IgD-negative memory B cell (primary cell): ENCODE measurements at regions not wholly inside any gene's neighbourhood (a gene's known extent, or its start where the extent isn't known, plus 50 kb on each side); places are given as distances from the start of the nearest gene placed in this dataset.

Source experiments
- H3K27ac Mint-ChIP-seq, 3 donors: one replicate each; pipeline ENCODE4 v1.8.0; 2020 to 2022; ENCODE audit warnings: mild to moderate bottlenecking in 3 of 3, mixed read lengths in 3 of 3, moderate library complexity in 1 of 3
- H3K27me3 Mint-ChIP-seq: one replicate; pipeline ENCODE4 v1.8.0; 2021; ENCODE audit warnings: mixed read lengths
- H3K36me3 Mint-ChIP-seq: one replicate; pipeline ENCODE4 v1.8.0; 2020; ENCODE audit warnings: mild to moderate bottlenecking, mixed read lengths
- H3K4me1 Mint-ChIP-seq, 3 donors: one replicate each; pipeline ENCODE4 v1.8.0; 2020 to 2022; ENCODE audit warnings: mixed read lengths in 3 of 3, mild to moderate bottlenecking in 1 of 3
- H3K4me3 Mint-ChIP-seq, 4 donors: one replicate each; pipeline ENCODE4 v1.8.0; 2020 to 2022; ENCODE audit warnings: mild to moderate bottlenecking in 4 of 4, mixed read lengths in 4 of 4, moderate library complexity in 3 of 4
- H3K9me3 Mint-ChIP-seq, 3 donors: one replicate each; pipeline ENCODE4 v1.8.0; 2020 to 2021; ENCODE audit warnings: mixed read lengths in 3 of 3, mild to moderate bottlenecking in 1 of 3

DNA sequence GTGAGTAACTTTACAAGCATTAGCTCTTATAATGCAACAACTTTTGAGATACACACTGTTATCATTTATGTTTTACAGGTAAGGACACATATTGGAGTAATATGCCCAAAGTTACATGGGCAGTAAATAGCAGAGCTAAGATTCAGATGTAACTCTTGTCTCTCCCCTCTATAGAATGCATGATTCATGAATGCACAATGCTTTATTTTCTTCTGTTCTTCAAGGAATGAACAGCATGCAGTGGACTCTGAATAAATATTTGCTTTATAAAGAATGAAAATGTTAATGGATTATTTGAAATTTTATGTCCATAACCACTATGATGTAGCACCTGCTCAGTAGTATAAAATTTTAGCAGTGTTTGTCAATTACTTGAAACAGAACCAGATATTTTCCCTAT, 629.5 kb downstream of the KCTD16 start:
- no peaks in the 10 kb centered on the region for H3K36me3 Mint-ChIP-seq
- no peak overlapping the region for H3K4me3 Mint-ChIP-seq
- no peaks in the 10 kb centered on the region for H3K27me3 Mint-ChIP-seq
- H3K4me1 Mint-ChIP-seq, result no peaks in the 10 kb centered on the region
- no peak overlapping the region for H3K27ac Mint-ChIP-seq
- H3K9me3 Mint-ChIP-seq, result no peaks in the 10 kb centered on the region

DNA sequence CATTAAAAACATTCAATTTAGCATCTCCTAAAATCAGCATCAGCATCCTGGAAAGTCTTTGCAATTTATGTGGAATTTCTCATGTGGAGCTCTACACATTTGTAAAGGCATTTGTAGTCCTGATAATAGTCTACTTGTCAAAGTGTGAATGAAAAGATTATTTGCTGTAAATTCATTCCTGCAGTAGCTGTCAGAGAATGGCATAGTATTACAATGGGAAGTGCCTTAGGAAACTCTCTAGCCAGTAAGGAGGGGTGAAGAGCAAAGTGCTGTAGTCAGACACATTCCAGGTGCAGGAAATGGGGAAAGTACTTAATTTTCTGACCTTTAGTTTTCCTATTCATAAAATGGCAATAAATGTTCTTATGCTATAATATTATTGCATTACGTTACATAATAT, 627.9 kb downstream of the KCTD16 start:
- no peak overlapping the region for H3K4me3 Mint-ChIP-seq
- H3K36me3 Mint-ChIP-seq, result no peaks in the 10 kb centered on the region
- H3K4me1 Mint-ChIP-seq, result no peaks in the 10 kb centered on the region
- no peaks in the 10 kb centered on the region for H3K27me3 Mint-ChIP-seq
- no peak overlapping the region for H3K27ac Mint-ChIP-seq
- peaks cover 0 to 6% (median 2%) of the 10 kb centered on the region in 3 donors for H3K9me3 Mint-ChIP-seq

DNA sequence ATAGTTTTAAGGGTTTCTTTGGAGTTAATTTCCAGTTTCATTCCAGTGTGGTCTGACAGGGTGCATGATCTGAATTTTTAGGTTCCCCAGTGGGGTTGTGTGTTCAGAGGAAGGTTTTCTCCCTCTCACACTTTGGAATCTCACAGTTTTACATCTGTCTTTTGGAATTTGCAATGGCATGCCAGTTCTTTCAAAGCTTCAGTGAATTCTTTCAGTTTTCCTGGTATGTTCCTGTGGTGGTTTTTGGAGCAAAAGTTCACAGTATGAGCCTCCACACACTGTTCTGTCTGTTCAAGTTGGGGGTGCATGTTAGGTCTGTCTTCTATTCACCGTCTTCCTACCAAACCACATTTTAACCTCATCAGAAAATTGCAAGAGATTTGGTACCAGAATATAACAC, 624.2 kb downstream of the KCTD16 start:
- Mint-ChIP-seq H3K27ac (no peak overlapping the region), H3K9me3 (peaks cover 4 to 20% (median 12%) of the 10 kb centered on the region in 3 donors), H3K4me1 (no peaks in the 10 kb centered on the region), H3K4me3 (no peak overlapping the region), H3K27me3 (no peaks in the 10 kb centered on the region), H3K36me3 (no peaks in the 10 kb centered on the region)

DNA sequence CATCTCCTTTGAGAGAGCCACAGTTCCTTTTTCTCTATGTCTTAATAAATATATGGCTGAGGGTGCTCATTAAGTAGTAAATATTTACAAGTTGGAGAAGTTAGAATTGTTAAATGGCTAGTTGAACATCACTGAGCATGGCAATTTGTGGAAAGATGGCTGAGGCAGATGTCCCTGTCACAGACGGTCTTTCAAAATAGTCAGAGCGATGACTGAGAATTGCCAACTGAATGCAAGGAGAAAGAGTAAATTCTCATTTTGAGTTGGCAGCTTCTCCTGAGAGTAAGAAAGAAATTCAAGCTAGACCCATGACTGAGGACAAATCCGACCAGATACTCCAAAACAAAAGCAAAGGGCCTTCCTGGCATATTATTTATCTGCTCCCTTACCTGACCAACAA, 617.9 kb downstream of the KCTD16 start:
- no peak overlapping the region for H3K4me3 Mint-ChIP-seq
- H3K4me1 Mint-ChIP-seq, result no peaks in the 10 kb centered on the region

DNA sequence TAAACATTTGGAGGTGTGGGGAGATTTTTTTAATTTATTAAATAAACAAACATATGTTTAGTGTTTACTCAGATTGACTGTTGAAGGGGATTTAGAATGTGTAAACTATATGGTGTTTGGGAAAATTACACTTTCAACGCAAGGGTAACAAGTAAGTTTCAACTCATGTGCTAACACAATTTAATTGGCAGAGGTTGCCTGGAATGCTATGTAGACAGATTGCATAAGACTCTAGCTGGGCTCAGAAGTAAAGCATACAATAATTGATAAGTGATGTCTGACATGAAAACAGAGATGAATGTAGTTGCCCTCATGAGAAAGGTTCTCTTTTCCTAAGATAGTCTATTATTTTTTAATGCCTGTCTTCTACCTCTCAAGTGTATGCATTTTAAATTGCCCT, 617.4 kb downstream of the KCTD16 start:
- Mint-ChIP-seq H3K4me1 (no peaks in the 10 kb centered on the region), H3K4me3 (no peak overlapping the region), H3K36me3 (no peaks in the 10 kb centered on the region), H3K9me3 (peaks cover 3 to 19% (median 6%) of the 10 kb centered on the region in 3 donors), H3K27ac (no peak overlapping the region), H3K27me3 (no peaks in the 10 kb centered on the region)

More for the DNA sequence above, 617.9 kb downstream of the KCTD16 start:
- Mint-ChIP-seq H3K27me3 (no peaks in the 10 kb centered on the region), H3K36me3 (no peaks in the 10 kb centered on the region), H3K9me3 (peaks cover 4 to 19% (median 10%) of the 10 kb centered on the region in 3 donors), H3K27ac (no peak overlapping the region)

DNA sequence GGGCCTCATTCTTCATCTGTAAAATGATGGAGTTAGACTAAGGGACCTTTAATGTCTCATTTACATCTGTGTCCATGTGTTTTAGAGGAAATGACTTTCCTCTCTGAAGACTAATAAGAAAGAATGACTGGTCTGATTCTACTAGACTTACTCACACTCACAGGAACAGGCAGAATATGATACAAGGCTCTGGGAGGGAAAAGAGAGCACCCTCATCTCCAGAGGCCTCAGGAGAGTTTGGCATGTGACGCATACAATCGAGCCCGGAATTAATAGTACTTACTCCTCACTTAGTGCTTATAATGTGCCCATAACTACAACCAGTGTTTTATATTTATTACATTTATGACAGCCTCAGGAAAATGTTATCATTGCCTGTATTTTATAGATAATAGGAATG, 608.7 kb downstream of the KCTD16 start:
- Mint-ChIP-seq H3K27me3 (peaks cover 1% of the 10 kb centered on the region), H3K9me3 (peaks cover 0 to 4% (median 2%) of the 10 kb centered on the region in 3 donors), H3K4me1 (no peaks in the 10 kb centered on the region), H3K4me3 (no peak overlapping the region), H3K36me3 (no peaks in the 10 kb centered on the region), H3K27ac (no peak overlapping the region)

DNA sequence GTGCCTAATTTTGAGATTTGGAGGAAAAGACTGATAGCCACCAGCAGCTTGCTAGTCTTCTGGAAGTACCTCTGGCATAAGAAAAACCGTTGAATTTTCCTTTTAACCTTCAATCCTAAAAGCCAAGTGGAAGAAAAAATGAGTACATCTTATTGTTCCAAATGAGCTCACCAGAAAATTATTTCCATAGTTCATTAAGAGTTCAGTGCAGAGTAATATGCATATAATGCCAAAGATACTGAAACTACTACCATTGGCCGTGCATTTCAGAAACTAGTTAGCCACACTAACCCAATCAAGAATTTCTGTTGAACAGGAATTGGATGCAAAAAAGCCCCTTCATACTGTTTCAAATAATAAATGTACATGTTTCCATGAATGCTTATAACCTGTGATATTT, 607.9 kb downstream of the KCTD16 start:
- H3K4me3 Mint-ChIP-seq, result no peak overlapping the region
- no peak overlapping the region for H3K27ac Mint-ChIP-seq
- peaks cover 1% of the 10 kb centered on the region for H3K27me3 Mint-ChIP-seq
- no peaks in the 10 kb centered on the region for H3K36me3 Mint-ChIP-seq
- peaks cover 0 to 2% (median 0%) of the 10 kb centered on the region in 3 donors for H3K9me3 Mint-ChIP-seq
- H3K4me1 Mint-ChIP-seq, result no peaks in the 10 kb centered on the region

GRCh38 chr5:144774197-144774596, 603.5 kb downstream of the KCTD16 start:
- Mint-ChIP-seq H3K27ac (no peak overlapping the region), H3K4me3 (no peak overlapping the region), H3K4me1 (peaks cover 0 to 2% (median 0%) of the 10 kb centered on the region in 3 donors), H3K27me3 (peaks cover 1% of the 10 kb centered on the region), H3K36me3 (no peaks in the 10 kb centered on the region), H3K9me3 (peaks cover 0 to 2% (median 0%) of the 10 kb centered on the region in 3 donors)

- H3K4me3 Mint-ChIP-seq, result no peak overlapping the region
- peaks cover 0 to 2% (median 0%) of the 10 kb centered on the region in 3 donors for H3K4me1 Mint-ChIP-seq
- no peaks in the 10 kb centered on the region for H3K36me3 Mint-ChIP-seq
- peaks cover 1% of the 10 kb centered on the region for H3K27me3 Mint-ChIP-seq
- H3K9me3 Mint-ChIP-seq, result peaks cover 0 to 6% (median 0%) of the 10 kb centered on the region in 3 donors
- H3K27ac Mint-ChIP-seq, result no peak overlapping the region
These were observed 603.0 kb downstream of the KCTD16 start for GRCh38 chr5:144773628-144774027.

- no peaks in the 10 kb centered on the region for H3K36me3 Mint-ChIP-seq
- H3K27ac Mint-ChIP-seq, result no peak overlapping the region
- no peaks in the 10 kb centered on the region for H3K27me3 Mint-ChIP-seq
- H3K4me1 Mint-ChIP-seq, result peaks cover 0 to 2% (median 0%) of the 10 kb centered on the region in 3 donors
- peaks cover 0 to 6% (median 0%) of the 10 kb centered on the region in 3 donors for H3K9me3 Mint-ChIP-seq
- peak overlapping the region in 1 of 4 donors; percentile 1 for H3K4me3 Mint-ChIP-seq
These were observed 601.1 kb downstream of the KCTD16 start for GRCh38 chr5:144771802-144772201.

DNA sequence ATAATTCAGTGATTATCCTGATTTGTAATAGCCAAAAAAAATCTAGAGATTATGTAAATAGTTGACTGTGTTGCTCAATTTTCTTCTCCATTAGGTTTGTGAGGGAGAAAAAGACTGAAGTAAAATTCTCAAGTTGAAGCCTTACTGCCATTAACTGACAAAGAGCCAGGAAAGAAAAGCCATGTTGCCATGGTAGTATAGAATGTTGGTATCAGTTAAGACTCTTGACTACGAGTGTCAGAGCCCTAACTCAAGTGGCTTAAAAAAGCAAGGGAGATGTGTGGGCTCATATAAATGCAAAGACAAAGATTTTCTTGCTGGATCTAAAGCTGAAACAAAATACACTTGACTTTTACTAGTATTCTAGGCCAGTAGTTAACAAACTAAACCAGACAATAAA, 571.7 kb downstream of the KCTD16 start:
- Mint-ChIP-seq H3K9me3 (peaks cover 0 to 11% (median 4%) of the 10 kb centered on the region in 3 donors), H3K27me3 (no peaks in the 10 kb centered on the region), H3K36me3 (no peaks in the 10 kb centered on the region), H3K27ac (no peak overlapping the region), H3K4me1 (no peaks in the 10 kb centered on the region), H3K4me3 (no peak overlapping the region)

DNA sequence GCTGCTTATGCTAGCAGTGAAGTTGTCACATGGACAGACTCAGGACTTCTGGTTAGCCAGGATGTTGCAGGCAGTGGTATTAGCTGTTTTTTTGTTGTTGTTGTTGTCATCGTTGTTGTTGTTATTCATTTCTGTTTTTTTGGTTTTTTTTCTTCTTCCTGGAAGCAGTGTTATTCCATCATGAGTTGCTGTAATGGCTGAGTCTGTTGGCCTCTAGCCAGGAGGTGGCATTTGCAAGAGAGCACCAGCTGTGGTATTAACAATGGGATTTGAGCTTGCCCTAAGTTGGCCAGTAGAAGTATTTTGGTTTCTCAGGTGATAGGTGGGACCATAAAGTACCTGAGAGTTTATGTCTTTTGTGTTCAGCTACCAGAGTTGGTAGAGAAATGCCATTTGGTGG, 561.1 kb downstream of the KCTD16 start:
- Mint-ChIP-seq H3K27me3 (no peaks in the 10 kb centered on the region), H3K4me1 (no peaks in the 10 kb centered on the region), H3K36me3 (no peaks in the 10 kb centered on the region), H3K27ac (no peak overlapping the region), H3K9me3 (peaks cover 4 to 23% (median 11%) of the 10 kb centered on the region in 3 donors), H3K4me3 (no peak overlapping the region)

GRCh38 chr5:144712090-144712489, 541.4 kb downstream of the KCTD16 start:
- peak overlapping the region in 2 of 4 donors; percentile 30 to 63 for H3K4me3 Mint-ChIP-seq
- peak overlapping the region in 1 of 3 donors; percentile 34 for H3K27ac Mint-ChIP-seq
- H3K9me3 Mint-ChIP-seq, result peaks cover 0 to 5% (median 0%) of the 10 kb centered on the region in 3 donors
- peaks cover 10 to 22% (median 18%) of the 10 kb centered on the region in 3 donors for H3K4me1 Mint-ChIP-seq
- H3K36me3 Mint-ChIP-seq, result no peaks in the 10 kb centered on the region
- no peaks in the 10 kb centered on the region for H3K27me3 Mint-ChIP-seq

- peak overlapping the region in 2 of 3 donors; percentile 30 to 40 for H3K27ac Mint-ChIP-seq
- peaks cover 0 to 5% (median 0%) of the 10 kb centered on the region in 3 donors for H3K9me3 Mint-ChIP-seq
- H3K4me1 Mint-ChIP-seq, result peaks cover 10 to 22% (median 18%) of the 10 kb centered on the region in 3 donors
- H3K27me3 Mint-ChIP-seq, result no peaks in the 10 kb centered on the region
- H3K36me3 Mint-ChIP-seq, result no peaks in the 10 kb centered on the region
- H3K4me3 Mint-ChIP-seq, result peak overlapping the region in 2 of 4 donors; percentile 63 to 65
These were observed 540.5 kb downstream of the KCTD16 start for GRCh38 chr5:144711172-144711571.

DNA sequence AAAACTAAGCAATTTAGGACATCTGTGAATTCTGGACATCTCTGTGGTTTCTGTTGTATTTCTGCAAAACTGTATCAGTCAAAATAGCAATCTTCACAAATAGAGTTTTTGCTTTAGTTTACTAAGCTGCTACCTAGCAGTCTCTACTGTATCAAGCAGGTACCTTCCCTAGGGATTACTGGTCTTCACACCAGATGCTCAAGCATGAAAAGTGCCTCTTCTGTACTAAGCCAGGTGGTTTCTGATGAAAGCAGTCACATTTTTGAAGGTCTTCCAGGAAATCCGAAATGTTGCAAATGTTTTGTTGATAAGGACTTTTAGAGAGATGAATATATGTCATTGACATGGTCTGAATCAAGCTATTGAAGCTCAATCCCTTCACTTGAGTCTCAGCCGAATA, 540.0 kb downstream of the KCTD16 start:
- Mint-ChIP-seq H3K27me3 (no peaks in the 10 kb centered on the region), H3K9me3 (peaks cover 0 to 5% (median 0%) of the 10 kb centered on the region in 3 donors), H3K4me3 (peak overlapping the region in 2 of 4 donors; percentile 63 to 65), H3K4me1 (peaks cover 10 to 22% (median 18%) of the 10 kb centered on the region in 3 donors), H3K27ac (peak overlapping the region; percentile 14 to 40 (median 30)), H3K36me3 (no peaks in the 10 kb centered on the region)

DNA sequence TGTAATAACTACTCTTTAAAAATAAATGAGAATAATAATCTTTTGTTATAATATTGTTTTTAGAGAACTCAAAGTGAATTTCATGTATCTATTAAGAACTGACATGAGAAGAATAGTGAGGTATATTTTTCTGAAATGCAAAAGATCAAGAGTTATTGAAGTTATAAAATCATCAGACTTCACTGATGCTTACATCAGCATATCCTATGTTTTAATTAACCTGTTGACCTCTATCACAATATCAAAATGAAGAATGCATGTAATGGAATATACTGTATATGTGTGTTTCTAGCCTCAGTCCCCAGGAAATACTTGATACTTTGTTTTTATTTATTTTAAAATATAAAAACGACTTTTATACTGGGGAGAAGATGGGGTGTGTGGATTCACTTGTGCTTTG, 533.1 kb downstream of the KCTD16 start:
- no peaks in the 10 kb centered on the region for H3K36me3 Mint-ChIP-seq

More for the DNA sequence above, 533.1 kb downstream of the KCTD16 start:
- H3K4me1 Mint-ChIP-seq, result no peaks in the 10 kb centered on the region
- no peak overlapping the region for H3K4me3 Mint-ChIP-seq
- no peaks in the 10 kb centered on the region for H3K9me3 Mint-ChIP-seq
- no peak overlapping the region for H3K27ac Mint-ChIP-seq
- H3K27me3 Mint-ChIP-seq, result peaks cover 4% of the 10 kb centered on the region
